BLaER1 (cell line): ENCODE measurements at regions not wholly inside any gene's neighbourhood (a gene's known extent, or its start where the extent isn't known, plus 50 kb on each side); places are given as distances from the start of the nearest gene placed in this dataset.
A peak's percentile ranks its signal among the peaks of the same experiment; 100 is the strongest.

Source experiments
- H3K27ac ChIP-seq: shearing (Covaris generic); formaldehyde crosslinking; 2 replicates; pipeline ENCODE4 v1.8.1; 2022
- H3K27me3 ChIP-seq: shearing (Covaris generic); formaldehyde crosslinking; 2 replicates; pipeline ENCODE4 v1.8.1; 2022
- H3K36me3 ChIP-seq: shearing (Covaris generic); formaldehyde crosslinking; 2 replicates; pipeline ENCODE4 v1.8.1; 2022
- H3K4me1 ChIP-seq: shearing (Covaris generic); formaldehyde crosslinking; 2 replicates; pipeline ENCODE4 v1.8.1; 2022
- H3K4me2 ChIP-seq: shearing (Covaris generic); formaldehyde crosslinking; 2 replicates; pipeline ENCODE4 v1.8.1; 2022
- H3K4me3 ChIP-seq: shearing (Covaris generic); formaldehyde crosslinking; 2 replicates; pipeline ENCODE4 v1.8.1; 2022
- H3K9ac ChIP-seq: shearing (Covaris generic); formaldehyde crosslinking; 2 replicates; pipeline ENCODE4 v1.8.1; 2022
- H3K9me3 ChIP-seq: shearing (Covaris generic); formaldehyde crosslinking; 2 replicates; pipeline ENCODE4 v1.8.1; 2022
- H4K20me1 ChIP-seq: shearing (Covaris generic); formaldehyde crosslinking; 2 replicates; pipeline ENCODE4 v1.8.1; 2022
- Cebpa-rat ChIP-seq: shearing (Covaris generic); IDR thresholded peaks from 2 replicates; pipeline ENCODE4 v1.8.1; 2022

GRCh38 chr9:693201-694091, 148.1 kb upstream of the DMRT1 start:
- Histone ChIP-seq H3K27me3 (no peaks in the 10 kb centered on the region), H3K4me3 (no peak overlapping the region), H3K27ac (peak overlapping the region; percentile 1; the same call in 1 of the 2 replicates), H4K20me1 (no peaks in the 10 kb centered on the region), H3K9ac (peak overlapping the region; percentile 34; the same call in 1 of the 2 replicates), H3K36me3 (no peaks in the 10 kb centered on the region), H3K4me1 (peaks cover 43% of the 10 kb centered on the region), H3K4me2 (peak overlapping the region; percentile 54), H3K9me3 (no peaks in the 10 kb centered on the region)
- TF ChIP-seq Cebpa-rat: no peak

- no peak overlapping the region for H3K9ac ChIP-seq
- no peaks in the 10 kb centered on the region for H4K20me1 ChIP-seq
- peak overlapping the region; percentile 54 for H3K4me2 ChIP-seq
- H3K9me3 ChIP-seq: no peaks in the 10 kb centered on the region
- H3K27me3 ChIP-seq: no peaks in the 10 kb centered on the region
- no peak for TF ChIP-seq Cebpa-rat
- H3K4me1 ChIP-seq: peaks cover 40% of the 10 kb centered on the region
- no peak overlapping the region for H3K4me3 ChIP-seq
- H3K27ac ChIP-seq: no peak overlapping the region
- H3K36me3 ChIP-seq: no peaks in the 10 kb centered on the region
These were observed 147.4 kb upstream of the DMRT1 start for GRCh38 chr9:694092-694402.

- Histone ChIP-seq H3K27me3 (no peaks in the 10 kb centered on the region), H3K36me3 (no peaks in the 10 kb centered on the region), H3K9ac (no peak overlapping the region), H3K4me3 (no peak overlapping the region), H3K9me3 (no peaks in the 10 kb centered on the region), H4K20me1 (no peaks in the 10 kb centered on the region), H3K4me2 (peak overlapping the region; percentile 54), H3K4me1 (peaks cover 40% of the 10 kb centered on the region), H3K27ac (no peak overlapping the region)
- no peak for TF ChIP-seq Cebpa-rat
These were observed 146.9 kb upstream of the DMRT1 start for GRCh38 chr9:694403-695154.

- no peak overlapping the region for H3K9ac ChIP-seq
- no peaks in the 10 kb centered on the region for H4K20me1 ChIP-seq
- no peaks in the 10 kb centered on the region for H3K36me3 ChIP-seq
- no peaks in the 10 kb centered on the region for H3K27me3 ChIP-seq
- no peak overlapping the region for H3K4me3 ChIP-seq
- TF ChIP-seq Cebpa-rat: no peak
- no peak overlapping the region for H3K27ac ChIP-seq
- H3K4me2 ChIP-seq: peak overlapping the region; percentile 54; the same call in 1 of the 2 replicates
- peaks cover 40% of the 10 kb centered on the region for H3K4me1 ChIP-seq
- no peaks in the 10 kb centered on the region for H3K9me3 ChIP-seq
These were observed 146.2 kb upstream of the DMRT1 start for GRCh38 chr9:695252-695651.

- H3K27me3 ChIP-seq: no peaks in the 10 kb centered on the region
- no peak for TF ChIP-seq Cebpa-rat
- no peak overlapping the region for H3K4me3 ChIP-seq
- H3K36me3 ChIP-seq: no peaks in the 10 kb centered on the region
- H3K9me3 ChIP-seq: no peaks in the 10 kb centered on the region
- H3K4me1 ChIP-seq: peaks cover 40% of the 10 kb centered on the region
- no peak overlapping the region for H3K27ac ChIP-seq
- H3K9ac ChIP-seq: no peak overlapping the region
- H3K4me2 ChIP-seq: peak overlapping the region; percentile 22; the same call in 1 of the 2 replicates
- no peaks in the 10 kb centered on the region for H4K20me1 ChIP-seq
These were observed 144.9 kb upstream of the DMRT1 start for GRCh38 chr9:696332-697323.

- Histone ChIP-seq H3K4me3 (no peak overlapping the region), H3K27ac (no peak overlapping the region), H3K4me1 (peaks cover 32% of the 10 kb centered on the region), H3K9ac (no peak overlapping the region), H3K27me3 (no peaks in the 10 kb centered on the region), H3K4me2 (no peak overlapping the region), H3K9me3 (no peaks in the 10 kb centered on the region), H4K20me1 (no peaks in the 10 kb centered on the region), H3K36me3 (no peaks in the 10 kb centered on the region)
- no peak for TF ChIP-seq Cebpa-rat
These were observed 143.2 kb upstream of the DMRT1 start for GRCh38 chr9:698276-698675.

GRCh38 chr9:698954-699353, 142.5 kb upstream of the DMRT1 start:
- Histone ChIP-seq H3K4me3 (no peak overlapping the region), H4K20me1 (no peaks in the 10 kb centered on the region), H3K4me2 (no peak overlapping the region), H3K9ac (no peak overlapping the region), H3K27me3 (no peaks in the 10 kb centered on the region), H3K9me3 (no peaks in the 10 kb centered on the region), H3K27ac (no peak overlapping the region), H3K4me1 (peaks cover 25% of the 10 kb centered on the region), H3K36me3 (no peaks in the 10 kb centered on the region)
- no peak for TF ChIP-seq Cebpa-rat

- Histone ChIP-seq H3K4me3 (no peak overlapping the region), H3K4me2 (no peak overlapping the region), H3K4me1 (peaks cover 21% of the 10 kb centered on the region), H3K27ac (no peak overlapping the region), H3K9ac (no peak overlapping the region), H3K9me3 (no peaks in the 10 kb centered on the region), H3K36me3 (no peaks in the 10 kb centered on the region), H3K27me3 (no peaks in the 10 kb centered on the region), H4K20me1 (no peaks in the 10 kb centered on the region)
- TF ChIP-seq Cebpa-rat: no peak
These were observed 142.1 kb upstream of the DMRT1 start for GRCh38 chr9:699396-699795.

- H3K27me3 ChIP-seq: no peaks in the 10 kb centered on the region; the same call in 1 of the 2 replicates
- peaks cover 15% of the 10 kb centered on the region for H3K4me1 ChIP-seq
- H3K4me2 ChIP-seq: no peak overlapping the region
- H3K27ac ChIP-seq: no peak overlapping the region
- TF ChIP-seq Cebpa-rat: no peak
- H3K9ac ChIP-seq: no peak overlapping the region
- H4K20me1 ChIP-seq: no peaks in the 10 kb centered on the region
- H3K9me3 ChIP-seq: no peaks in the 10 kb centered on the region
- no peak overlapping the region for H3K4me3 ChIP-seq
- no peaks in the 10 kb centered on the region for H3K36me3 ChIP-seq
These were observed 140.9 kb upstream of the DMRT1 start for GRCh38 chr9:700365-701282.
